Testis (tissue), 2 donors: ENCODE measurements at regions not wholly inside any gene's neighbourhood (a gene's known extent, or its start where the extent isn't known, plus 50 kb on each side); places are given as distances from the start of the nearest gene placed in this dataset.

Source experiments
- POLR2A ChIP-seq: fragments of 450-650 bp; IDR thresholded peaks from one replicate; pipeline ENCODE4 v1.6.1; 2017; ENCODE audit warnings: antibody characterized with exemption, mild to moderate bottlenecking, moderate library complexity
- TF ChIP-seq, protein P1 (sequence below), 3 experiments: fragments of 450-650 bp in 2 of 3; fragments of 200-600 bp in 1 of 3; sonication (generic) in 1 of 3; IDR thresholded peaks; one replicate each; pipeline ENCODE4 v1.5.1; 2016 to 2019; ENCODE audit warnings: antibody characterized with exemption in 3 of 3, mild to moderate bottlenecking in 2 of 3, moderate library complexity in 1 of 3

DNA sequence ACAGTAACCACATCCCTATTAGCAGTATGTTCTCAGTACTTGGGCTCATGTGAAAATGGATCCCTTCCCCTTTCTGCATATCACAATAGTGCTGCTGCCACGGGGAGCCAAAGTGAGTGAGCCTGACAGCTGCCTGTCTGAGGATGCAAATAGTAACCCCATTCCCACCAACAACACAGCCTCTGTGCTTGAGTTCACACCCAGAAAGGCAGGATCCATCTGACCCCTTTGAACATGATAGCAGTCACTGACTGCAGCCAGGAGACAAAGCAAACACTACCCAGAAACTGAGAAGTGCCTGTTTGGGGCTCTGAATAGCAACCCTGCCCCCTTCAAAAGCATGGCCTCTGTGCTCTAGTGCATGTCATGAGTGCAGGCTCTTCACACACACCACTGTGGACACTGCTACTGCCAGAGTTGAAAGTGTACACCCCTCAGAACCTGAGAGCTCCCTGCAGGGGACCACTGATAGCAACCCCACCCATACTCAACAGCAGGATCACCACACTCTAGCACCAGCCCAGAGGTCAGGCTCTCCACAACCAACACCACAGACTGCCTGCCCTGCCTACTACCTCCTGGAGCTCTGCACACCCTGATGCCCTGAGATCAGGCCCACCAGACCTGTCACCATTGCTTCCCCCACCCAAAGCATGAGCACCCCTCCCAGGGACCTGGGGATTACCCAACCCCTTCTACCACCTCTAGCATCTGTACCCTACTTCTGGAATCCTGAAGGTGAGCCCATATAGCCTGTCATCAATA is 1563.5 kb upstream of the PRR20A start:
- TF ChIP-seq, protein P1, sequence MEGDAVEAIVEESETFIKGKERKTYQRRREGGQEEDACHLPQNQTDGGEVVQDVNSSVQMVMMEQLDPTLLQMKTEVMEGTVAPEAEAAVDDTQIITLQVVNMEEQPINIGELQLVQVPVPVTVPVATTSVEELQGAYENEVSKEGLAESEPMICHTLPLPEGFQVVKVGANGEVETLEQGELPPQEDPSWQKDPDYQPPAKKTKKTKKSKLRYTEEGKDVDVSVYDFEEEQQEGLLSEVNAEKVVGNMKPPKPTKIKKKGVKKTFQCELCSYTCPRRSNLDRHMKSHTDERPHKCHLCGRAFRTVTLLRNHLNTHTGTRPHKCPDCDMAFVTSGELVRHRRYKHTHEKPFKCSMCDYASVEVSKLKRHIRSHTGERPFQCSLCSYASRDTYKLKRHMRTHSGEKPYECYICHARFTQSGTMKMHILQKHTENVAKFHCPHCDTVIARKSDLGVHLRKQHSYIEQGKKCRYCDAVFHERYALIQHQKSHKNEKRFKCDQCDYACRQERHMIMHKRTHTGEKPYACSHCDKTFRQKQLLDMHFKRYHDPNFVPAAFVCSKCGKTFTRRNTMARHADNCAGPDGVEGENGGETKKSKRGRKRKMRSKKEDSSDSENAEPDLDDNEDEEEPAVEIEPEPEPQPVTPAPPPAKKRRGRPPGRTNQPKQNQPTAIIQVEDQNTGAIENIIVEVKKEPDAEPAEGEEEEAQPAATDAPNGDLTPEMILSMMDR (IDR thresholded peaks at IDR 0.05): no peak
- no peak for TF ChIP-seq POLR2A
